Right lobe of liver (tissue), 4 donors: ENCODE measurements at regions not wholly inside any gene's neighbourhood (a gene's known extent, or its start where the extent isn't known, plus 50 kb on each side); places are given as distances from the start of the nearest gene placed in this dataset.

Experiments used
- POLR2A ChIP-seq: fragments of 450-650 bp; IDR thresholded peaks from one replicate; pipeline ENCODE4 v1.6.1; 2017; ENCODE audit warnings: antibody characterized with exemption, mild to moderate bottlenecking
- TF ChIP-seq, protein P1 (sequence below), 4 donors: fragments of 200-600 bp in 3 of 4; fragments of 450-650 bp in 1 of 4; IDR thresholded peaks; one replicate each; pipeline versions ENCODE4 v1.5.1 to v1.8.0; 2016 to 2022; ENCODE audit warnings: antibody characterized with exemption in 4 of 4, mild to moderate bottlenecking in 2 of 4
- donor health status: DM: no; HTN: no; CAD: no.
- donor health status: DM: no; HTN: no; CAD: no.
- donor health status: DM: no; HTN: yes; CAD: no.

GRCh38 chr18:72984290-72984689 is 116.5 kb upstream of the NETO1 start:
- TF ChIP-seq POLR2A, result no peak
- TF ChIP-seq, protein P1, sequence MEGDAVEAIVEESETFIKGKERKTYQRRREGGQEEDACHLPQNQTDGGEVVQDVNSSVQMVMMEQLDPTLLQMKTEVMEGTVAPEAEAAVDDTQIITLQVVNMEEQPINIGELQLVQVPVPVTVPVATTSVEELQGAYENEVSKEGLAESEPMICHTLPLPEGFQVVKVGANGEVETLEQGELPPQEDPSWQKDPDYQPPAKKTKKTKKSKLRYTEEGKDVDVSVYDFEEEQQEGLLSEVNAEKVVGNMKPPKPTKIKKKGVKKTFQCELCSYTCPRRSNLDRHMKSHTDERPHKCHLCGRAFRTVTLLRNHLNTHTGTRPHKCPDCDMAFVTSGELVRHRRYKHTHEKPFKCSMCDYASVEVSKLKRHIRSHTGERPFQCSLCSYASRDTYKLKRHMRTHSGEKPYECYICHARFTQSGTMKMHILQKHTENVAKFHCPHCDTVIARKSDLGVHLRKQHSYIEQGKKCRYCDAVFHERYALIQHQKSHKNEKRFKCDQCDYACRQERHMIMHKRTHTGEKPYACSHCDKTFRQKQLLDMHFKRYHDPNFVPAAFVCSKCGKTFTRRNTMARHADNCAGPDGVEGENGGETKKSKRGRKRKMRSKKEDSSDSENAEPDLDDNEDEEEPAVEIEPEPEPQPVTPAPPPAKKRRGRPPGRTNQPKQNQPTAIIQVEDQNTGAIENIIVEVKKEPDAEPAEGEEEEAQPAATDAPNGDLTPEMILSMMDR (IDR thresholded peaks at IDR 0.05), result no peak
